Liver (tissue), 3 donors: ENCODE measurements at regions not wholly inside any gene's neighbourhood (a gene's known extent, or its start where the extent isn't known, plus 50 kb on each side); places are given as distances from the start of the nearest gene placed in this dataset.

Experiments
- CTCF ChIP-seq: fragments of 150-350 bp; IDR thresholded peaks from 2 replicates; pipeline ENCODE4 v1.5.1; 2017; ENCODE audit warnings: improper control_type of control experiment, low read depth, low read length; ENCODE audit not compliant: missing input control
- EGR1 ChIP-seq, 2 donors: IDR thresholded peaks; 2 replicates each; pipeline ENCODE4 v1.6.1; 2016 to 2018; ENCODE audit warnings: antibody characterized with exemption in 2 of 2, low read depth in 2 of 2
- GABPA ChIP-seq, 2 donors: IDR thresholded peaks in 1 of 2; conservative IDR thresholded peaks in 1 of 2; 2 replicates each; pipeline ENCODE4 v1.6.1; 2016; ENCODE audit warnings: antibody characterized with exemption in 2 of 2, mild to moderate bottlenecking in 1 of 2, moderate library complexity in 1 of 2
- HNF4G ChIP-seq: IDR thresholded peaks from 2 replicates; pipeline ENCODE4 v1.6.1; 2016; ENCODE audit warnings: antibody characterized with exemption
- MAX ChIP-seq: IDR thresholded peaks from 2 replicates; pipeline ENCODE4 v1.6.1; 2016; ENCODE audit warnings: antibody characterized with exemption
- RAD21 ChIP-seq, 2 donors: IDR thresholded peaks; 2 replicates each; pipeline ENCODE4 v1.6.1; 2016; ENCODE audit warnings: antibody characterized with exemption in 2 of 2, mild to moderate bottlenecking in 2 of 2
- REST ChIP-seq: IDR thresholded peaks from 2 replicates; pipeline ENCODE4 v1.6.1; 2016; ENCODE audit warnings: antibody characterized with exemption, mild to moderate bottlenecking
- RXRA ChIP-seq, 2 donors: IDR thresholded peaks; 2 replicates each; pipeline ENCODE4 v1.6.1; 2017 to 2018; ENCODE audit warnings: antibody characterized with exemption in 2 of 2, mild to moderate bottlenecking in 1 of 2
- TAF1 ChIP-seq: conservative IDR thresholded peaks from 2 replicates; pipeline ENCODE4 v1.6.1; 2016; ENCODE audit warnings: antibody characterized with exemption, mild to moderate bottlenecking
- YY1 ChIP-seq: IDR thresholded peaks from 2 replicates; pipeline ENCODE4 v1.6.1; 2016; ENCODE audit warnings: antibody characterized with exemption, mild to moderate bottlenecking
- TF ChIP-seq, protein P1 (sequence below): IDR thresholded peaks from 2 replicates; pipeline ENCODE4 v1.6.1; 2016; ENCODE audit warnings: antibody characterized with exemption
- donor health status: healthy.
- donor health status: healthy.

GRCh38 chrX:115968436-115969252 lies 201.9 kb upstream of the AGTR2 start:
- peak; percentile 48 to 55 for TF ChIP-seq RXRA (IDR thresholded peaks at IDR 0.05)
- TF ChIP-seq CTCF, result no peak
- no peak for TF ChIP-seq MAX
- TF ChIP-seq EGR1 (IDR thresholded peaks at IDR 0.05; ENCODE audit: low read depth in 2 of 2), result no peak
- TF ChIP-seq YY1, result peak; percentile 74
- peak in 1 of 2 donors; percentile 3 for TF ChIP-seq RAD21 (IDR thresholded peaks at IDR 0.05)
- TF ChIP-seq HNF4G, result no peak
- TF ChIP-seq TAF1, result no peak
- TF ChIP-seq, protein P1, sequence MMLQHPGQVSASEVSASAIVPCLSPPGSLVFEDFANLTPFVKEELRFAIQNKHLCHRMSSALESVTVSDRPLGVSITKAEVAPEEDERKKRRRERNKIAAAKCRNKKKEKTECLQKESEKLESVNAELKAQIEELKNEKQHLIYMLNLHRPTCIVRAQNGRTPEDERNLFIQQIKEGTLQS, result no peak
- TF ChIP-seq REST, result no peak
- no peak for TF ChIP-seq GABPA (IDR thresholded peaks at IDR 0.05 in 1 of 2, conservative IDR thresholded peaks at IDR 0.05 in 1 of 2)
